Vagina (tissue), 2 donors: ENCODE measurements at regions not wholly inside any gene's neighbourhood (a gene's known extent, or its start where the extent isn't known, plus 50 kb on each side); places are given as distances from the start of the nearest gene placed in this dataset.

ENCODE experiments used
- CTCF ChIP-seq, 3 experiments: fragments of 450-650 bp in 2 of 3; fragments of 200-600 bp in 1 of 3; sonication (generic) in 1 of 3; IDR thresholded peaks; one replicate each; pipeline ENCODE4 v1.5.1; 2017 to 2019; ENCODE audit warnings: antibody characterized with exemption in 3 of 3, mild to moderate bottlenecking in 2 of 3, moderate library complexity in 2 of 3
- POLR2A ChIP-seq, 2 donors: fragments of 450-650 bp; IDR thresholded peaks; one replicate each; pipeline ENCODE4 v1.6.1; 2017; ENCODE audit warnings: antibody characterized with exemption in 2 of 2, mild to moderate bottlenecking in 2 of 2, moderate library complexity in 2 of 2
- POLR2AphosphoS5 ChIP-seq, 2 donors: sonication (generic); formaldehyde crosslinking; IDR thresholded peaks; one replicate each; pipeline ENCODE4 v1.9.0; 2017; ENCODE audit warnings: antibody characterized with exemption in 2 of 2, mild to moderate bottlenecking in 2 of 2, low read depth in 1 of 2; ENCODE audit not compliant: insufficient read depth in 1 of 2

GRCh38 chr5:82644229-82644628, 366.1 kb upstream of the RPS23 start:
- TF ChIP-seq CTCF (IDR thresholded peaks at IDR 0.05) (no peak), POLR2A (IDR thresholded peaks at IDR 0.05) (no peak), POLR2AphosphoS5 (IDR thresholded peaks at IDR 0.05; ENCODE audit: insufficient read depth in 1 of 2, low read depth in 1 of 2) (no peak)
